HG03095 (cell line): ENCODE measurements at regions not wholly inside any gene's neighbourhood (a gene's known extent, or its start where the extent isn't known, plus 50 kb on each side); places are given as distances from the start of the nearest gene placed in this dataset.

Experiments
- ATAC-seq: cut with Tn5 transposase; IDR thresholded peaks from one replicate; pipeline ENCODE4 v1.9.1; 2021; ENCODE audit warnings: moderate library complexity; ENCODE audit not compliant: unreplicated experiment

DNA sequence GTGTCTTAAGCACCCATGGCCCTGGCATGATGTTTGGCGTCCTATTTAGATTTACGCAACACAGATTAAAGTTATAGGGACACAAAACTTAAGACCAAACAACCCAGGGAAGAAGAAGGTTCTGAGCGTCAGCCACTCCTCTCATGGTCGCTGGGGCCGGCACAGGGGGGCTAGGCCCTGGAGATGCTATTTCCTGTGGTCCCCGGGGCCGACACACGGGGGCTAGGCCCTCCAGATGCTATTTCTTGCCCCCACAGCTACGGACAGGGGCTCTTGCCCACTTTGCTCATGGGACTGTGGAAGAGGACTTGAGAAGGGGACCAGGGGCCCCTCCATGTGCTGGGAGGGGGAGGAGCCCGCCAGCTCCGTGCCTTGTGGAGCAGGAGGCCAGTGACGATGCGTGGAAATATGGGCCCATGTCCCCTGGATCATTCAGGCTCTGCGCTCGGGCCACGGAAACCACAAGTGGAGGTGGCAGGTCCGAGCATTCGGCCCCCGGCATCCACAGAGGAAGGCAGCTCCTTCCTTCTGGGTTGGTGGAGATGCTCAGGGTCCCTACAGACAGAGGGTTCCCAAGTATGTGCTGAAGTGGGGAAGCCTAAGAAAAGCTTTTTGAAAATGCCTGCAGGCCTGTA lies 711.1 kb downstream of the BRD1 start:
- ATAC-seq: no peak

DNA sequence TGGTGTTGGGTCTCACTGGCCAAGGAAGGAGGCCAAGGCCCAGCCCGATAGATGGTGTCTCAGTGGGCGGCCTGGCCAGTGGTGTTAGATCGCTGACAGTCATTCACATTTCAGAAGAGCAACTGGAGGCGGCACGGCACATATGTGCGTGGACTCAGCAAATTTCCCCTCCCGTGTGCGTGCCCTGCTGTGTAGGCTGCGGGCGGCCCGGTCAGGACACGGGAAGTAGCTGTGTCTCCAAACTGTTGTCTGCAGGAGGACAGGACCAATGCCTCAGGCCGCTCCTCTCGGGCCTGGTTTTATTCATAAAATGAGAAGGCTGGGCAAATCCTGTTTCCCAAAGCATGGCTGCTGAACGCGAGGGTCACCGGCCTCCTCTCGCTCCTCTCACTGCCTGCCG lies 711.7 kb downstream of the BRD1 start:
- ATAC-seq: no peak

DNA sequence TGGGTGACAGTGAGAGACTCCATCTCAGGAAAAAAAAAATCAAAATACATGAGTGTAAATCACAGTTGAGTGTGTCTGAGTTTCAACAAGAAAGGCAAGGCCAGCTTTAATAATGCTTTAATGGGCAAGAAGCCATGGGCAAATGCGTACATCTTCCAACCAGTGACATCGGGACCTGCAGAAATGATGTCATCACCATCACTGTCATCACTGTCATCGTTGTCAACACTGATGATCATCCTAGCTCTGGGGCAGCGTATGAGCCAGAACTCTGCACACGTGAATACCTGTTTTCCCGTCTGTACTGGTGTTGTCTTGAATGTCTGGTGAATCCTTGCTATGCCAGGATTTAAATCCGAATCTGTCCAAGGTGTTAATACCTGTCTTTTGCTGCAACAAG lies 712.5 kb downstream of the BRD1 start:
- no peak for ATAC-seq

DNA sequence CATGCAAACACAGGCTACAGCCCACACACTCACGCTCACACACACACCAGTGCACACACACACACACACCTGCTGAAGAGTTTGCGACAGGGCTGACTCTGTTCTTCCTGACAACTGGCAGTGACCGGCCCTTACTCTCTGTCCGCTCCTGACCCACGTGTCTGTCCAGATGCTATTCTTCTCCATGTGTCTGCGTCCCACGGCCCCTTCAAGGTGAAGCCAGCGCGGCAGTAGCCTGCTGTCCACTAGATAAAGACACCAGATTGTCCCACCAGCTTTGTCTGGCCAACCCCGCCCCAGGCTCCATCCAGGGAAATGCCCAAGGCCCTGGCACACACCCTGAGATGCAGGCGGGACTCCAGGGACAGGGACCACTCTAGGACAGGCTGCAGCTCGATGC lies 713.9 kb downstream of the BRD1 start:
- ATAC-seq: no peak

DNA sequence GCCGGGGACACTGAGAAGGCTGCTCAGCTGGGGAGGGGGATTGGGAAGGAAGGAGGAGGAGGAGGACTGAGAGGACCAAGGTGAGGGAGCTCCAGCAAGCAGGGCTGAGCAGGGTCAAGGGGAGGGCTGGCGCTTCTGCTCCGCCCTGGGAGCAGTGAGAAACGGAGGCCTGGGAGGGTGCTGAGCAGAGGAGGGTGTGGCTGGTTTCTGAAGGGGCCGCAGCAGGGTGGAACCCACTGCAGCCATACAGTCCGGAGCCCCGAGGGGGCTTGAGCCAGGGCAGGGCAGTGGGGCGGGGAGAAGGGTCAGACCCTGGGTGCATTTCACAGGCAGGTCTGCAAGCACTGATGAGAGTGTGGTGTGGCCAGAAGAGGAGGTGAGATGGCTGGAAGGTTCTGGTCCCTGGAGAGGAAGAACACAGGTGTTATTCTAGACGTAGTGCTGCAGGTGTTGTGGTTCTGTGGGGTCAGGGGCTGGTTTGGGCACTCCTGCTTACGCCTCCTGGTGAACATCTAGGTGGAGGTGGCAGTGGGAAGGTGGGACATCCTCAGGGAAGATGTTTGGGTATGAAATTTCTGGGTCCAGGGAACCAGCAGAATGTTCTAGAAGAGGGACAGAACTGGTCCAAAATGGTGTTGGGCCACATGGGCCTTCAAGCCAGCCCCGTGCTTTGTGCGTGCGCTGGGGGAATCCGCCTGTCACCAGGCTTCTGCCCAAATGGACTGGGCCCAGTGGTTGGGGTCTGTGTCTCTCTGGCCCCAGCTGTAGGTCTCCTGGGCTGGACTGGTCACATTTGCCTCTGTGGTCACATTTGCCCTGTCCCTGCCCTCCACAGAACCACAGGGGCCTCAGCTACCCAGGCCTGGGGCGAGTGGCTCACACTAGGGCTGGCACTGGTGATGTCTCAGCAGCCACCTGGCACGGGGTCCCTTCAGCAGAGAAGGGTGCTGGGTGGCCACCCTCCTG lies 714.7 kb downstream of the BRD1 start:
- no peak for ATAC-seq

DNA sequence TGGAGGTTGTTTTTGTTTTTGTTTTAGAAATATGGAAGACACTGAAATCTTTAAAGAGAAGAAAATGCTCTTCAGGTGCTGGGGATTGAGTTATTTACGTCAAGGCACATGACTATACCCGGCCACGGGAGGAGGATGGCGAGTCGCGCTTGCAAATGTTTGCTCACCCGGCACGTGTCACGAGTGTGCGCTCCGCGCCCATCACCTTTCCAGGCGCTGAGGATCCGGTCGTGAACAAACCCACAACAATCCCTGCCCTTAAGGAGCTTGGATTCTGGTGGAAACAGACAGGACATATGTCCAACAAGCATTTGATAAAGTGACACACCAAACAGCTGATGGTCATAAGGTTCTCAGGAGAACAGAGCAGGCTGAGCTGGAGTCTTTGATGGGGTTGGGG lies 715.5 kb downstream of the BRD1 start:
- no peak for ATAC-seq

DNA sequence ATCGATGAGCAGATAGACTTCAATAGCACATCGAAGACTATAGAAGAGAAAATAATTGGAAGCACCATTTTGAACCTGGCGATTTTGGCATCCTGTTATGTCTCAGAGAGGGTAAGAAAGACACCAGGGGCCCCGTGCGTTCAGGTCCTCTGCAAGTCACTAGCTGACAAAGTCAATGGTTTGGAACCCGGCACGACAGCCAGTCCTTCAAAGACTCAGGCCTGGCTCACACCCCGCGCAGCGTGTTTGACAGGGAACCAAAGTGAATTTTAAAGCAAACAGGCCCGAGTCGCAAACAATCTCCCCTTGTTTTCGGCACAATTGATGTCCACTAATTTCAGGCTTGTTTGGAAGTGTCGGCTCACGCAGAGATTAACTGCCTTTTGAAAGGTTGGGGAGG lies 716.6 kb downstream of the BRD1 start:
- ATAC-seq: no peak

DNA sequence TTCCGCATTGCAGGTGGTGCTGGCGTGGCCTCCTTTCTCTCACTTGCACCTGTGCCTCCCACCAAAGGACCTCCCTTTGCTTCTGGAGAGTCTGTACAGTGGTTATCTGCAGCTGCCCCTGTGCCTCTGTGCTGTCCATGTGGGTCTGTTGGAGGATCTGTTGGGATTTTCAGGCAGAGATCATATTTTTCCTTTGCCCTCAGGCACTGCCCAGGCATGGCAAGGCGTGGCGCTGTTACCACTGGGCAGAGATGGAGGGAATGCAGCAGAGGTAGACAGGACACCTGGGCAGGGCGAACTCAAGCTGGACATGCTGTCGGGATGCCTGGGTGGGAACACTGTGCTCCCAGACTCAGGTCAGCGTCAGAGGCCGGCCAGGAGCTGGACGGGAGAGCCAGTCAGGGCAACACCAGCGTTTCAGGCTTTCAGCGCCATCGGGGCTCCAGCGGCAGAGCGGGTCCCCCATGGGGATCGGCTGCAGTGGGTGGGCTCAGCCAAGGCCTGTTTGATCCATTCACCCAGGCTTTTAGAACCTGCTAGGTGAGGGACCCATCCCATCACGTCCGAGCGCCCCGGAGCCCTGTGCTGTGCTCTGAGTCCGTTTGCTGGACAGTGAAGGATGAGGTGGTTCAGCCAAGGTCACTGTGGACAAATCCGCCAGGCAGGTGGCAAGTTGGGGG lies 718.9 kb downstream of the BRD1 start:
- no peak for ATAC-seq

DNA sequence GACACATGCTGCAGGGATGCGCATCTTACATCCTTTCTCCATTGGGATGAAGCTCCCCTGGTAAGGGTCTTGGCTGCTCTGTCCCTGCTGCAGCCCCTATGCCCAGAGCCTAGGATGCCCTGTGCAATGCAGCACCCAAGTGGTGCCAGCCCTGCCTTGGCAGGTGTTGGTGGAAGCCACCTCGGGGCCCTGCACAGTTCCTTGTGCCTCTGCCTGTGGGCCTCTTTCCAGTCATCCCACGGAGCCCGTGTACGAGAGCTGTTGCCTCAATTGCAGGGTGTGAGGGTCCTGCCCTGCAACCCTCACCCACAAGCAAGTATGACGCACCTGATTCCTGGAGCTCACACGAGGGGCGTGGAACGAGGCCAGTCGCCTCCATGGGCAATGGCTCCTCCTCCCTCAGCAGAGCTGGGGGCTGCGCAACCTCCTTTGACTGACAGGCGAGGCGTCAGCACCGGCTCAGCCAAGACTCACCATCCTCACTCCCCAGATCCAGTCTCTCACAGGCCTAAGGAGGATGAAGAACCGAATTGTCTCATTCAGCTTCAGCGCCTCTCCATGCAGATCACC lies 719.6 kb downstream of the BRD1 start:
- ATAC-seq: no peak

DNA sequence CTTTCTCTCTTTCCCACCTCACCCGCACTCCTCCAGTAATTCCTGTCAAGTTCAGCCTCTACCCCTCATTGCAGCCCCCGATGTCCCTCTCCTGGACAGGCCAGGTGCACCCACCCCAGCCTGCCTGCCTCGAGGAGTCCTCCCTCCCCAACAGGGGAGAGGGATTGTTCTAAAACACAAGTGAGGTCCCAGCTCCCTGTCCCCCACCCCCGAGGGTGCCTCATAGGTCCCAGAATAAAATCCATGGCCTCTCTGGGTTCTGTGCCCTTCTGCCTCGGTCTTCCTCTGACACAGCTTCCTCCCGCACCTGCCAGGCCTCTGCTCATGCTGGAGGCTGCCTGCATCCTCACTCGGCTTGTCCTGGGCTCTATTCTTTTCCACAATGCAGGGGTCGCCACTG lies 720.1 kb downstream of the BRD1 start:
- ATAC-seq: no peak

DNA sequence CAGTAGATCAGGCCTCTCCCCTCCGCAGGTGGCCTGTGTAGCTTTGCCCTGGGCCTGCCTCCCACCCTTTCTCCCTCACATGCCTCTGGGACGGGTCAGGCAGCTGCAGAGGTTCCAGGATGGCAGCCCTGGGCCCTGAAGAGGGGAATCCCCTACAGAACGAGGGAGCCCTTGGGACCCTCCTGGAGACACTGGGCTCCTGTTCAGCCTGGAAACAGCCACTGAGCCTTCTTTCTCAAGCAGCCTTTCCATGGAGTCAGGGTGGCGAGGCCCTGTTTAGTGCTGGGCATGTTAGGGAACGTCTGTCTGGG lies 720.9 kb downstream of the BRD1 start:
- no peak for ATAC-seq

DNA sequence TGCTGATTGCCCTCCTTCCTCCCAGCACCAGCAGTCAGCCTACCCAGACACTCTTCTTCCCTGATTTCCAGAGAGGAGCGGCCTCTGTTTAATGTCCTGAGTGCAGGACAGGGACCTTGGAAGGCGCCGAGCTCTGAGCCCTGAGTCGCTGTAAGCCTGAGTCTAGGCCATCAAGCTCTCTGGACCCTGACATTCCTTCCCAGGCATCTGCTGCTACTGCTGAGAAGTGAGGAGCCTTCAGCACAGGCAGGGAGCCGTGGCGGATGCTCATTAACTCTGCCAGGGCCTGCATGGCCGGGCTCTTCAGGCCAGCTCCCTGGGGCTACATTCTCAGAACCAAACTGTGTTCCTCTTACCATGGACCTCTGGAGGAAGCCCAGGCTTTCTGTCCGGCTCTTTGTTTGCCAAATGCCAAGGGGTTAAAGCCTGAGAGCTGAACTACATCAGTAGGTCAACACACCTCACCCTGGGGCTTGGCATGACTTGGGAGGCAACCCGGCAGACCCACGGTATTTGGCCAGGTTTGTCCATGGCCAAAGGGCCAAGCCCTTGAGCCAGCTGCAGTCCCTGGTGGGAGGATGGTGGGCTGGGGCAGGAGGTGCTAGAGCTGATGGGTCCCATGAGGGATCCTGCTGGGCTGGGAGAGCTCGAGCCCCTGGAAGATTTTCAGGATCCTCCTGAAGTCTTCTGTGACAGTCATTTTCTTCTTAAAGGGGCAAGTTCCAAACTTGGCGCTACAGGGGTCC lies 721.4 kb downstream of the BRD1 start:
- ATAC-seq: no peak

DNA sequence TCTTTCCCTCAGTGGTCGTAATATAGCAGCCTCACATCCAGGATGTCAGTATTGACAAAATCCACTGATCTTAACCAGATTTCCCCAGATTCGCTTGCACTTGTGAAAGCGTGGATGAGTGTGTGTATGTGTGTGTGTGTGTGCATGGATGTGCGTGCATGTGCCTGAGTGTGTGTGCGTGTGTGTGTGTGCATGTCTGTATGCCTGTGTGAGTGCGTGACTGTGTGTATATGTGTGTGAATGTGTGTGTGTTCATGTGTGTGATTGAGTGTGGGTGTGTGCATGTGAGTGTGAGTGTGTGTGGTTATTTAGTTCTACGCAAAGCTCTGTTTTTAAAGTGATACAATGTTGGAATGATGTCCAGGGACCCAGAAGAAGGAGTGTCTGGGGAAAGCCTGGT lies 723.2 kb downstream of the BRD1 start:
- no peak for ATAC-seq

DNA sequence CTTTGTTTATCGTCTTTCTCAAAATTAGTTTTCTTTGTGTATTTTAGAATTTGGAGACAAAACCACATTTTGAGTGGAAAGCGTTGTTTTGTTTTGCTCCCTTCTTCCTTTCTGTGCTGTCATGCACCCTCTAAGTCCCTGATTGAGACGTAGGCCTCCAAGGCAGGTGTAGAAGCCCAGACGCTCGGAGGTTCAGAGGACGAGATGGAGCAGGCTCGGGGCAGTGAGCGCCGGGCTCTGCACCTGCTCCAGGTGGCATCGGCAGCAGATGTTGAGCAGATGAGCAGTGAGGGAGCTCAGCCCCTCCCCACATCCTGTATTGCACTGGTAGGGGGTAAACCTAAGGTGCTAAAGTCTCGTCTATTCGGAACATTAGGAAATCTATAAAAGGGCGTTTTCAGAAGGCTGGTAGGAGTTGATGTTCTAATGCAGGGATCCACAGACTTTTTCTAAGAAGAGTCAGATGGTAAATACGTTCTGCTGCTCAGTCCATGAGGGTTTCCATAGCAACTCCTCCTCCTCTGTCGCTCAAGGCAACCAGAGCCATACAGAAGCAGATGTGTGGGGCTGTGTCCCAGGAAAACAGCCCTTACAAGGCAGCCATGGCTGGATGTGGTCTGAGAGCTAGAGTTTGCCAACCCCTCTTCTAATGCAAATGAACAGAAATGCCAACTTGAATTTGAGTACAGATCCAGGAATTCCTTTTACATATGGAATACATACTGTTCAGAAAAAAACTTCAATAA lies 724.2 kb downstream of the BRD1 start:
- ATAC-seq: no peak

DNA sequence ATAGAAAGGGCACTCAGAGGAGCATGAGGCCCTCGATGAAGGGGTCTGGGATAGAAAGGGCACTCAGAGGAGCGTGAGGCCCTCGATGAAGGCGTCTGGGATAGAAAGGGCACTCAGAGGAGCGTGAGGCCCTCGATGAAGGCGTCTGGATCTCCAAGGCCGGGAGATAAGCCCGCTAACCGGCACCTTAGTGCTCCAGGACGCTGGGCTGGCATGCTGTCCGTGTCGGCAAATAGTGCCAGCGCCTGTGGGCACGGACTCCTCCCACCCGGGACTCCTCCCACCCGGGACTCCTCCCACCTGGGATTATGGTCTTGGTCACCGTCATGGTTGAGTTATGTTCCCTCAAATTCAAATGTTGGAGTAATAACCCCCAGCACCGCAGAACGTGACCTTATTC lies 725.3 kb downstream of the BRD1 start:
- ATAC-seq: no peak

DNA sequence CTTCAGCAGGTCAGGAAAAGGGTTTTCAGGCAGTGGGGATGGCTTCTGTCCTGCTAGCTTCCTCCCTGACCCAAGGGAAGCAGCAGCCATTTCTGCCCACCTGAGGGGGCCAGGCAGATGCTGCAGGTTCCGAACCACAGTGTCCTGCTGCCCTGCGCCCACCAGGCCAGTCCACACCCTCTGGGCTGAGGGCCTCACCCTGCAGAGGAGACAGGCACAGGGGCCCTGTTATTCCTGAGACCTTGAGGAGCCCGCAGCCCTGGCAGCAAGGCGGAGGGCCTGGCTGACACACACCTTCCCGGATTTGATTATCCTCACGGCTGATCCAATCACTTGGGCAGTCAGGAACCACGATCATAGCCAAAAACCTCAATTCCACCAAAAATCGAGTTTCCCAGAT lies 725.8 kb downstream of the BRD1 start:
- ATAC-seq: no peak

DNA sequence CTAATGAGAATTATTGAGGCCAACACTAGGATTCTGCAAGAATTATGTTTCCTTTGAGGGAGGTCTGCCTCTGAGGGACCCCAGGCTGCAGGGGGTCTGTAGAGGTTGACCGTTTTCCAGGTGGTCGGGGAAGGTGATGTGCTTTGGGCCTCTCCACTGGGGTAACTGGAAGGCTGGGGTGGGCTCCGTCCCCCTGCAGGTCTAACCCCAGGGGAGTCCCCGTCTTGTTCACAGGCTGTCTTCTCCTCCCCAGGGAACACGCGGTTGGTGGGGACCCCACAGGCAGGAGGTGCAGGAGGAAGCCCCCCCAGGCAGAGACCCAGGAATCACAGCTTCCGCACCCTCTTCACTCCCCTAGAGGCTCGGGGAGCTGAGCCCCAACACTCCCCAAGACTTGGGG lies 726.4 kb downstream of the BRD1 start:
- no peak for ATAC-seq

DNA sequence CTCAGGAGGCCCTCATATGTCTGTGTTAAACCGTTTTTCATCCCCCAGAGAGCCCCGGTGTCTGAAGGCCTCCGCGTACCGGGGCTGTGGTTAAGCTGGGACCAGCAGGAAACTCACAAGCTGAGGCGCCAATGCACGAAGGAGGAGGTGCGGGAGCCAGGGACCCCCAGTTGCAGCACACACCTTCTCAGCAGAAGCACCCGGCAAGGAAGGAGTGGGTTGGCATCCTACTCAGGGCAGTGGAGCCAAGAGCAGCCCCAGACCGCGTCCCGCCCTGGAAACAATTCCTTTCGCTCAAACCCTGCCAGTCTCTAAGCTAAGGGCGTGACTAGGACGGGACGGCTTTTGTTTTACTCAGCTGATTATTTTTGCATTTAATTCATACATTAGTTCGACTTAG lies 726.9 kb downstream of the BRD1 start:
- no peak for ATAC-seq

DNA sequence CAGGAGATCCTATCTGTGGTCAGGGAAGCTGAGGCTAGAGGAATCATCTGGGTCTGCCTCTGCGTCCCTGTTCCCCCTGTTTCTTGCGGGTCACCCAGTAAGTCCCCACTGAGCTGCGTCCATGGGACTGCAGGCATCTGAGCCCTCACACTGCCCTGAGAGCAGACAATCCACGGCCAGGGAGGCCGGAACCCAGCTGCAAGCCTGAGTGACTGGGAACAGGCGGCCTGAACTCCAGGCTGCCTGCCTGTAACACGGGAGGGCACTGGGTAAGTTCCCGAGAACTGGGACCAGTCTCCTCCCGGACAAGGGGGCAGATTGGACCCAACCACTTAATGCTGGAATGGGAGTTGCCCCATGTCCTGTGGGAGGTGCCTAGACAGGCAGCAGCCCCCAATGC lies 727.4 kb downstream of the BRD1 start:
- ATAC-seq: no peak

DNA sequence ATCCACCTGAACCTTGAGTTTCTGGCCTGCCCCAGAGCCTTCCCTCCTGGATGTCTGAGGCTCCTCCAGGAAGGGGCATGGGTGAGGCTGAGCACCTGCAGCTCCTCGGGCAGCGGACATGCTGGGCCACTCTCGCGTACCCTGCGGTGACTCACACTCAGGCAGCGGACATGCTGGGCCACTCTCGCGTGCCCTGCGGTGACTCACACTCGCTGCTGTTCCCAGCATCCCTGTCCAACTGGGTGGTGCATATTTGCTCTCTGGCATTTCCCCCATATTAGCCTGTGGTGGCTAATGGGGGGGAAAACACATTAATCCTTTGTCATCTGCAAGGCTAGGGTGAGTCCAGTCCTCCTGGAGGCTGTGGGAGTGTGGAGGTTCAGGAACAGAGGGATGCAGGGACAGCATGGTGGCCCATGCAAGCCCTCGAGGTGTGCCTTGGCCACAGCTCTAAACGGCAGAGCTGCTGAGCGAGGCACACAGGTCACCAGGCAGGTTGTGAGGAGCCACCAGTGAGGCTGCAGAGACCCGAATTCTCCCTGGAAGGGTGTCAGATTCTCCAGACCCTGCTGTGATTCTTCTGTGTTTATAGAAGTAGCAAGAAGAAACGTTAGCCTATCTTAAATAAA lies 728.1 kb downstream of the BRD1 start:
- ATAC-seq: no peak
